AML-193 (cell line): ENCODE measurements at regions not wholly inside any gene's neighbourhood (a gene's known extent, or its start where the extent isn't known, plus 50 kb on each side); places are given as distances from the start of the nearest gene placed in this dataset.
"Not testable (repeated sequence)": the region's sequence is repeated elsewhere in the genome, so short reads cannot be mapped to it uniquely, and the experiment has no call there.

Experiments
- DNase-seq, 2 experiments: peaks; one replicate each; lab custom pipeline; 2025; lab: John Stamatoyannopoulos, UW

- no peak for DNase-seq
Measured at GRCh38 chr6:6812427-6812826, 223.9 kb downstream of the LY86 start.

DNA sequence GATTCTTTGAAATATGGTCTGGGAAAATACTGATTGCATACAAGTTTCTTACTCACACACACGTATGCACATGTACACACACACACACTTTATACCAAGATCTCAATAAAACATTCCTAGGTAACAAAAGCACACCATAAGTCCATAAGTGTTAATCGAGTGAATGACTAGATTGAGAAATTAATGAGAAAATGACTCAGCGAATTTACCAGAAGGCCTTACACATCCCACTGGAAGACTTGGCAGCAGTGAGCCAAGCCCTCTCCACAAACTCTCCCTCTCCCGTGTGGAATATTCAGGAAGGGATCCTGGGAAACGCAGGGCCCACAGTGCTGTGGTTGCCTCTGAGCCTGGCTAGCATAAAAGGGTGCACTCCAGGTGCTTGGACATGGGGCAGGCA is 227.2 kb downstream of the LY86 start:
- no peak for DNase-seq

DNA sequence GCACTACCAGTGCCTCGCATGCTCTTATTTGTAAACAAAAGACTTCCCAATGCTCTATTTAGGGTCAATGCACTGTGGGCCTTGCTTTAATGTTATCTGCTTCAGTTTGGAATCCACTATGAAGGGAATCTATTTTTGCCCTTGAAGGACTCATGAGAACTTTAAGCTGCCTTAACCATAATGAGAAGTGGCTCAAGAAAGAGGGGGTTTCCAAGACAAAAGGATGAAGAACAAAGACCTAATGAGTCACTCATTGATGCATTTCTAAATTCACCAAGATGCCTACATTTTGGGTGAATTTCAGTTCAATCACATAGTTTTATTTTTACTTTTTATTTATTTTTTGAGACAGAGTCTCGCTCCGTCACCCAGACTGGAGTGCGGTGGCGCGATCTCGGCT is 228.2 kb downstream of the LY86 start:
- no peak for DNase-seq

GRCh38 chr6:6818078-6818639 is 229.6 kb downstream of the LY86 start:
- DNase-seq: no peak

DNA sequence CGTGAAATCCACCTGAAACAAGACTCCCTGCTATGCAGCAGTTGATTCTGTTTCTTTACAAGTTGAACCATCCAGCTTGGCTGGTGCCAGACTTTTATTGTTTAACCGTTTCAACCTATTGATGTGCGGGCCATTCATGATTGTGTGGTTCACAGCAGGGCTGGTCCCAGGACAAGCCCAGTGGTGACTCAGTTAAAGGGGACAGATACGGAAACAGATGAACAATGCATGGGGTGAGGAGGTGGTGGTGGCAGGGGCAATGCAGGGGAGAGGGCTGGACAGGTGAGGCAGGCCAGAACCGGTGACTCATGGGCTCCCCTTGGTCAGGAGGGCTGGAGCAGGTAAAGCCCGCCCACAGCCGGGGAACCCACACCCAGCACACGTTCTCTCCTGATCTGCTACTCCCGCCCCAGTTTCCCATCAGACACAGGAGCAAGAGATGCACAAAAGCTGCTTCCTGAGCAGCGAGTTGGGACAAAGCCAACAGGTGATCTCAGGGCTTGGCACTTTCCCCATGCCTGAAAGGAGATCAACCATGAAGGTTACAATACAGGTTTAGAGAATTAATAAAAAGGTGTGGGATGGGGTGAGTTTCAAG is 232.2 kb downstream of the LY86 start:
- DNase-seq: no peak

DNA sequence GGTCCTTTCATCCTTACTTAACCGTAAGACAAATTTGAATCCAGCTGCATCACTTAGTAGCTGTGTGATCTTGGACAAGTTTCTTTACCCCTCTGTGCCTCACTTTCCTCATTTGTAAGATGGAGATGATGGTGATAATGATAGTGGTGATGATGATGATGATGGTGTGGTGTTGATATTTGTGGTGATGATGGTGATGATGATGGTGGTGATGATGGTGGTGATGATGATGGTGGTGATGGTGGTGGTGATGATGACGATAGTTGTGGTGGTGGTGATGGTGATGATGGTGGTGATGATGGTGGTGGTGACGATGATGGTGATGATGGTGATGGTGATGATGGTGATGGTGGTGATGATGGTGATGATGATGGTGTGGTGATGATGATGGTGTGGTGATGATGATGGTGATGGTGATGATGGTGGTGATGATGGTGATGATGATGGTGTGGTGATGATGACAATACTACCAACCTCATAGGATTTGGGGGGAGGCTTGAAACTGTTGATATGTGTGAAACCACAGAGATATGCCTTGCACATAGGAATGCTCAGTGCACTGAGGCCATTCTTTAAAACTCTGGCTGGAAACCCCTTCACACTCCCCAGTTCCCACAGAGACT is 233.2 kb downstream of the LY86 start:
- no peak for DNase-seq

DNA sequence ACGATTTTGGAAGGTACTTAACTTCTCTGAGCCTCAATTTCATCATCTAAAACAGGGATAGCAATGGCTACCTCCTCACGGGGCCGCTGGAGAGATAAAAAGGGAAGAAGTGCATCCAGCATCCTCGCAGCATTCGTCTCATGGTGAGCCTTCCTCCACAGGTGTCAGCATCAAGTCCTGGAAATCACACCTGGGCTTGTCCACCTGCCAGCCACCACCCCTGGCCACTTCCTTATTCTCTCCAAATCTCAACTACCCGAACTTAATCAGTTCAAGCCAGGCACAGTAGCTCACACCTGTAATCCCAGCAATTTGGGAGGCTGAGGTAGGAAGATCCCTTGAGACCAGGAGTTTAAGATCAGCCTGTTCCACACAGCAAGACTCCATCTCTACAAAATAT is 234.5 kb downstream of the LY86 start:
- DNase-seq: no peak

- DNase-seq: peak; percentile 35 to 69
Measured at GRCh38 chr6:6823568-6824224, 235.2 kb downstream of the LY86 start.

DNA sequence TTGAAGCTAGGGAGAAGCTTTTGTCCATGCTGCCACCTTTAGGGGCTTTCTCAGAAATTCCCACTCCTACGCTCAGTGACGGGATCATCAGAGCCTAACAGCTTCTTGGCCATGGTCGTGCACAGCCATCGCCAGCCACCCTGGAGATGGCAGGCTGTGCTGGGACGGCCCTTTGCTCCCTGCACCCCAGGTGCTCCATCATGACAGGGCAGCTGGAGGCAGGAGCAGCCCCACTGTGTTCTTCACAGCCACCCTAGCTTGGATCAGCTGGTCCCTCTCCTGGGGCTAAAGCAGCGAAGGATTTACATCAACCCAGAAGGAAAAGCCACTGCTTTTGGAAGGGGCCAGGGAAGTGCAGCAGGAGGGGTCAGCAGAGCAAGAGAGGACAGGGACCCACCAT is 235.9 kb downstream of the LY86 start:
- no peak for DNase-seq

DNA sequence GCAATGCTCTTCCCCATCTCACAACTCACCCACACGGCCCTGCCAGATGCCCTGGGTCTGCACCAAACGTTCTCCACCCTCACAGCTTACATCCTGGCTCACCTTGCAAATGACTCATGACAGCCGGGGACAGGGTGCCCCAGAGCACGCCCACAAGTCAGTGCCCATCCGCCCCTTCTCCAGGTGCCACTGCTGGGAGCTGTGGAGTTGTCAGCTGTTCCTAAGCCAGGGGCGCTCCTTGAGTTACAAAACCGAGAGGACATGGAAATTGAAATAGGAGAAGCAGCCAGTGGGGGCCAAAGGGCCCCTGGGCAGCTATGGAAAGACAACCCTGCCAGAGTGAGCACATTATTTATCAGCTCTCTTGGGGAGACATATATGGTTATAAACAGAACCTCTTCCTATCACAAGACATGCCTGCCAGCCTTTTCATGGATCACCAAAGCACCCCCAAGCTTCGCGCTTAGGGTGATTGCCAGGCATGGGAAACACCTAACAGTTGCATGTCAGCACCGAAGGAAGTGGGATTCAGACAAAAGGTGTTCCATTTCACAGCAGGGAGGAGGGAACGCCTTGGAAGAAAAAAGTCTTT is 236.8 kb downstream of the LY86 start:
- no peak for DNase-seq

DNA sequence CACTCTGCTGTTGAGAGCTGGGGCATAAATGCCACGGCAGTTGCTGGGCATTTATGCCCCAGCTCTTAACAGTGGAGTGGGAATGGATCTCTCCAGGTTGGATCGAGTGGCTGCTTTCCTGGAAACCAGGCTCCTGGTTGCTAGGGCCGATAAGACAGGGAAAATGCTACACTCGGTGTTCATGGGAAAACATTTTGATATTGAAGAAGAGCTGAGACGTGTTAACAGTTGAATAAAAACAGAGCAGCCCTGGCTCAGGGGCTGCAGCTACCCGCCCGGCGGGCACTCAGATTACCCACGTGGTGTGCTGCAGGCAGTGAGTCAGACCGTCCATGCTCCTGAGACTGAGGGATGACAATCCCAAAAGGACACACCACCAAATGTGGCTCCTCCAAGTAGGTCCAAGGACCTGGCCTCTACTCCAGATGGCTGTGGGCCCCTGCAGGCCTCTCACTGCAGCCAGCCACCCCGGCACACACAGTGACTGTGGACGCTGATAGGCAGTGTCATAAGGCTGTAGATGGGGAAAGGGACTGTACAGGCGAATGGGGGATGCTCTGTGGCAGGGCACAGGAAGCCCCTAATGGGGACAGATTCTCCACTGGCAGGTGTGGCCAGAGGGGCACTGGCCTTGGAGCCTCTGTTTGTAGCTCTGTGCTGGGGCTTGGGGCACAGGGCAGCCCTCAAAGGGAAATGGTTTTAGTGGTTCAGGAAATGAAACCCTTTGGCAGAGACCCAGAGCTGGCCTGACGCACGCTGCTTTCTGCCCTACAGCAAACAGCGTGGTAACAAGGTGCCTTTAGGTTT is 237.8 kb downstream of the LY86 start:
- DNase-seq: peak; percentile 96 to 97

DNA sequence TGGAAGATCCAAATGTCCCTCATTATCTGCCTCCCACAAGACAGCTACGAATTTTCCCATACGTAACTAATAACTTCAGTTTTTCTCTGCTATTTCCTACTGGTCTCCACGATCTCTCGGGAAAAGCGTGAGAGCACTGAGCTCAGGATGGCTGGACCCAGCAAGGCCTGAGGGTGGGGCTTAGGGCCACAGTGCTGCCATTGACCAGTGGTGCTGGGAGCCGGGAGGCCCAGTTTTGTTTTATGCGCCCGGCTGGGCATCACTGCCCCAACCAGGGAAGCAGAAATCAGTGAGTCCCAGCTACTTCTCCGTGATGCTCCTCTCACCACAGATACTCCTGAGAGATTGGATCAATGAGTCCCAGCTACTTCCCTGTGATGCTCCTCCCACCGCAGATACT is 238.4 kb downstream of the LY86 start:
- DNase-seq: no peak

DNA sequence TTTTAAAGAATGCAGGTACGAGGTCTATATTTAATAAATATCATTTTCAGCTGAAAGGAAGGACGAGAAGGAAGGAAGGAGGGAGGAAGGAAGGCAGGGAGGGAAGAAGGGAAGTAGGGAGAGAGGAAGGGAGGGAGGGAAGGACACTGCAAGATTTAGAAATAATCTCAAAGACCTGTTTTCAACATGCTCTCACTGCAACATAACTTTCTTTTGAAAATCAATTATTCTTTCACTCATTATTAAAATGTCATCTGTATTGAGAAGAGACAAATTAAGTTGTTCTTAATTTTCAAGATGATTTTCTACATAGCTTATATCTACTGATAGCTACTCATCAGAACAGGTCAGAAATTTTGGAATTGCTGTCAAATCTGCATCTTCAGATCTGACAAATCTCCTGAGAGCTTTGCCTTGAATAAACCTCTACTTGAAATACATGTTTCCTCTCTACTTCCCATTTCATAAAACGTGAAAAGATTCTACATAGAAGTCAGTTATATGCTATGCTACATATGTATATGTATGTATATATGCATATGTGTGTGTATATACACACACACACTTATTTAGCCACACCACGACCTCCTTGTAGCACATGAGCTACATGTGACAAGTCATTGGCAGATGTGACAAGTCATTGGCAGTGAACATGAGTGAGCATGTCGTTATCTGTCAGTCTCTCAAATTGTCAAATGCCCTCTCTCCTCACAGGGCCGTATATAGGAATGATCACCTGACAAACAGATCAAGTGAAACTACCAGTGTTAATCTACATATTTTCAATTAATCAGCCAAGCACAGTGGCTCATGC is 241.6 kb downstream of the LY86 start:
- no peak for DNase-seq

- not testable (repeated sequence) for DNase-seq
Measured at GRCh38 chr6:6830686-6831063, 242.2 kb downstream of the LY86 start.

- DNase-seq: no peak
Measured at GRCh38 chr6:6832439-6832838, 243.9 kb downstream of the LY86 start.

DNA sequence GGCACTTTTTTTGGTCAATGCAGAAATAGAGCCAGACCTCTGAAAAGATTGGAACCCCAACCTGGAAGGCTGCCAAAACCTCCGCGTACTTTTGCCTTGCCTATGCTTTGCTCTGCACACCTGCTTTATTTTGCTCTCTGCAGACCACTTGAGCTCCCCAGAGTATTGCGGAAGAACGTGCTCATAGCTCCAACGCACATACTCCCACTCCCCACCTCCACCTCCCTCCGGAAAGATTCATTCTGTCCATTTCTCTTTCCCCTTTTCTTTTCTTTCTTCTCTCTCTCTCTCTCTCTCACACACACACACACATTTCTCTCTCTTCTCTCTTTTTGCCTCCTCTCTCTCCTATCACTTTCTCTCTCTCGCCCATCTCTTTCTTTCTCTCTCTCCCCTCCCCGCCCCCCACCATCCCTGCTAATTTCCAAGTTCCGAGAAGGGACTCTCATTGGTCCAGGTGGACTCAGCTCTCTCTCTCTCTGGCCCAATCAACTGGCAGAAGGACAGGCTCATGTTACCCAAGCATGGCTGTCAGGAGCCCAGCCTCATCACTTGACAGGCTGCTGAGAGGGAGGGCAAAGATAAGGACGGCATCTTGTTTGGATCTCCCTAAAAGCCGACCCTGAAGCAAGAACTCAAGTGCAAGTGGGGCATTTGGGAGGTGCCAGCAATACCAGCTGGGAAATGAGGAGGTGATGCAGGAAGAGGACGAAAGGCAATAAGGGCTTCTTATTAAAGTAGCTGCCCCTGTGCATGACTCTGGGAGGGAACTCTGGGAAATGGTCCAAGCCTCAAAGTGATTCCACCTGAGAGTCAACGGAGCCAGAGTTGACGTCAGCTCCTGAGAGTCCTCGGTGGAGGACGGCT is 246.1 kb downstream of the LY86 start:
- no peak for DNase-seq

- no peak for DNase-seq
Measured at GRCh38 chr6:6835223-6835503, 246.6 kb downstream of the LY86 start.

GRCh38 chr6:6836609-6837406 is 248.3 kb downstream of the LY86 start:
- DNase-seq: no peak

DNA sequence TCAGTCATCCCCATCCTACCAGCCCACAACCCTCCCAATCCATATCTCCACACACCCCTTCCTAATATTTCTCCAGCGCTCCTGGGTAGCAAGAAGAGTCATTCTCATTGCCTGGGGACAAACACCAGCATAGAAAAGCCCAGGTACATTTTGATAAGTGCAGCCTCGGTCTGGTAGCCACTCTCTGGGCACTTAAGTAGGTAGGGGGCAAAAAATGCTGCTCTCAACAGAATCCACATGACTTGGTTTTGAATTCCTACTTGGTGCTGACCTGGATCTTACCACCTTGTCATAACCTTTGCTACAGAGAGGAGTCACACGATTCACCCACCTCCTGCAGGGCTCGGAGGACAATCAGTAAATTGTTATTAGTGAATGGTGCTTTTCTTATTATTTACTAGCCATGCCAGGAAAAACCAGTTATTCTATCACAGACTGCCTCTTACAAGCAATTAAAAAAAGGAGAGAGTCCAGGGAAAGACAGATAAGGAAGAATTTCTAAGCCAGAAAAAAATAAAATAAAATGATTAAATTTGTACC is 249.1 kb downstream of the LY86 start:
- DNase-seq: no peak
